ENCODE measurements at regions not wholly inside any gene's neighbourhood (a gene's known extent, or its start where the extent isn't known, plus 50 kb on each side); places are given as distances from the start of the nearest gene placed in this dataset.
"Not testable (repeated sequence)": the region's sequence is repeated elsewhere in the genome, so short reads cannot be mapped to it uniquely, and the experiment has no call there.

GRCh38 chr4:170214731-170215130 lies 125.0 kb upstream of the AADAT start:
- no peaks in the 10 kb centered on the region for H3K9me3 ChIP-seq
- TF ChIP-seq POLR2A (IDR thresholded peaks at IDR 0.05) (no peak), CTCF (IDR thresholded peaks at IDR 0.05) (no peak)
- no peak overlapping the region for H3K27ac ChIP-seq
- no peak overlapping the region for H3K4me3 ChIP-seq
- WGBS, 2 donors: 57 to 77% methylated on average over 1 of the region's 1 CpG
- no peaks in the 10 kb centered on the region for H3K36me3 ChIP-seq (ENCODE audit: low read depth, missing control alignments)
- DNase-seq: no peak
- H3K27me3 ChIP-seq: no peaks in the 10 kb centered on the region
- no peaks in the 10 kb centered on the region for H3K4me1 ChIP-seq
- intact Hi-C loops (cut with DNase I; ENCODE audit: low total_unique reads): no loop called here

GRCh38 chr4:170214101-170214500 lies 124.3 kb upstream of the AADAT start:
- Histone ChIP-seq H3K4me1 (no peaks in the 10 kb centered on the region), H3K36me3 (ENCODE audit: low read depth, missing control alignments) (no peaks in the 10 kb centered on the region), H3K9me3 (no peaks in the 10 kb centered on the region), H3K27me3 (no peaks in the 10 kb centered on the region), H3K27ac (no peak overlapping the region), H3K4me3 (no peak overlapping the region)
- intact Hi-C loops (cut with DNase I; ENCODE audit: low total_unique reads): no loop called here
- DNase-seq: no peak
- WGBS, 2 donors: 96 to 100% methylated on average over 1 of the region's 1 CpG
- TF ChIP-seq POLR2A (IDR thresholded peaks at IDR 0.05) (no peak), CTCF (IDR thresholded peaks at IDR 0.05) (no peak)

GRCh38 chr4:170202721-170203120 lies 113.0 kb upstream of the AADAT start:
- intact Hi-C loops (cut with DNase I; ENCODE audit: low total_unique reads): no loop called here
- no peaks in the 10 kb centered on the region for H3K4me1 ChIP-seq
- TF ChIP-seq POLR2A (IDR thresholded peaks at IDR 0.05) (no peak), CTCF (IDR thresholded peaks at IDR 0.05) (no peak)
- DNase-seq: no peak
- no peak overlapping the region for H3K4me3 ChIP-seq
- H3K27me3 ChIP-seq: no peaks in the 10 kb centered on the region
- H3K27ac ChIP-seq: no peak overlapping the region
- H3K36me3 ChIP-seq (ENCODE audit: low read depth, missing control alignments): no peaks in the 10 kb centered on the region
- H3K9me3 ChIP-seq: no peaks in the 10 kb centered on the region
- WGBS, 2 donors: 62 to 72% methylated on average over 3 of the region's 3 CpGs

GRCh38 chr4:170198747-170199146 lies 109.0 kb upstream of the AADAT start:
- intact Hi-C loops (cut with DNase I; ENCODE audit: low total_unique reads): no loop called here
- WGBS, 2 donors: 33 to 55% methylated on average over 1 of the region's 1 CpG
- H3K27me3 ChIP-seq: no peaks in the 10 kb centered on the region
- H3K4me1 ChIP-seq: no peaks in the 10 kb centered on the region
- no peak overlapping the region for H3K4me3 ChIP-seq
- TF ChIP-seq CTCF (IDR thresholded peaks at IDR 0.05): no peak
- TF ChIP-seq POLR2A (IDR thresholded peaks at IDR 0.05): no peak
- no peaks in the 10 kb centered on the region for H3K9me3 ChIP-seq
- H3K27ac ChIP-seq: no peak overlapping the region
- no peak for DNase-seq
- H3K36me3 ChIP-seq (ENCODE audit: low read depth, missing control alignments): no peaks in the 10 kb centered on the region

GRCh38 chr4:170194794-170195193 lies 105.0 kb upstream of the AADAT start:
- H3K27me3 ChIP-seq; H3K4me3 ChIP-seq; intact Hi-C loops (cut with DNase I; ENCODE audit: low total_unique reads); H3K4me1 ChIP-seq; H3K9me3 ChIP-seq; H3K27ac ChIP-seq; DNase-seq; H3K36me3 ChIP-seq (ENCODE audit: low read depth, missing control alignments): not testable (repeated sequence)
- 83 to 84% methylated on average over 2 of the region's 2 CpGs for WGBS, 2 donors

Measured in testis (tissue), 2 donors.